MCF 10A (cell line): ENCODE measurements at regions not wholly inside any gene's neighbourhood (a gene's known extent, or its start where the extent isn't known, plus 50 kb on each side); places are given as distances from the start of the nearest gene placed in this dataset.

Experiments used
- BruUV-seq: library from RNA; stranded (reverse); fragments of 400-500 nt; replicated peaks from 2 replicates; lab custom pipeline; 2021; lab: Mats Ljungman, UMichigan
- CTCF ChIA-PET: fragments of 300-600 bp; sonication (Branson Sonifier 250); formaldehyde crosslinking; extraction: SDS; loops from one replicate; lab custom pipeline; 2021; ENCODE audit warnings: antibody characterized with exemption, inconsistent platforms; lab: Yijun Ruan, JAX
- POLR2A ChIA-PET: fragments of 300-600, 350-650 bp; sonication (Branson Sonifier 250); formaldehyde crosslinking; extraction: SDS; loops from one replicate; lab custom pipeline; 2020; ENCODE audit warnings: antibody characterized with exemption, inconsistent platforms; lab: Yijun Ruan, JAX
- DNase-seq: peaks from one replicate; pipeline ENCODE4 v3.0.0-alpha.2; 2018; ENCODE audit not compliant: unreplicated experiment
- H3K27ac Mint-ChIP-seq: one replicate; pipeline ENCODE4 v1.8.0; 2022; ENCODE audit warnings: mild to moderate bottlenecking, low read depth, mixed read lengths; ENCODE audit not compliant: unreplicated experiment
- H3K27me3 Mint-ChIP-seq: one replicate; pipeline ENCODE4 v1.8.0; 2022; ENCODE audit warnings: mixed read lengths; ENCODE audit not compliant: insufficient read depth, unreplicated experiment
- H3K36me3 Mint-ChIP-seq: one replicate; pipeline ENCODE4 v1.8.0; 2022; ENCODE audit warnings: mild to moderate bottlenecking, moderate library complexity, mixed read lengths; ENCODE audit not compliant: insufficient read depth, unreplicated experiment
- H3K4me1 Mint-ChIP-seq: one replicate; pipeline ENCODE4 v1.8.0; 2022; ENCODE audit warnings: mixed read lengths; ENCODE audit not compliant: insufficient read depth, unreplicated experiment
- H3K4me3 Mint-ChIP-seq: one replicate; pipeline ENCODE4 v1.8.0; 2022; ENCODE audit warnings: mild to moderate bottlenecking, moderate library complexity, mixed read lengths; ENCODE audit not compliant: unreplicated experiment
- H3K9me3 Mint-ChIP-seq: one replicate; pipeline ENCODE4 v1.8.0; 2022; ENCODE audit warnings: mixed read lengths; ENCODE audit not compliant: unreplicated experiment
- intact Hi-C: fragments of 100-400 bp; cut with micrococcal nuclease; formaldehyde crosslinking; loops from 2 replicates; pipeline ENCODE4 v1.14.1; 2022
- TF ChIP-seq, protein P1 (sequence below): fragments of 200-600 bp; IDR thresholded peaks from one replicate; pipeline ENCODE4 v1.8.0; 2022; ENCODE audit warnings: antibody characterized with exemption, mild to moderate bottlenecking; ENCODE audit not compliant: unreplicated experiment

DNA sequence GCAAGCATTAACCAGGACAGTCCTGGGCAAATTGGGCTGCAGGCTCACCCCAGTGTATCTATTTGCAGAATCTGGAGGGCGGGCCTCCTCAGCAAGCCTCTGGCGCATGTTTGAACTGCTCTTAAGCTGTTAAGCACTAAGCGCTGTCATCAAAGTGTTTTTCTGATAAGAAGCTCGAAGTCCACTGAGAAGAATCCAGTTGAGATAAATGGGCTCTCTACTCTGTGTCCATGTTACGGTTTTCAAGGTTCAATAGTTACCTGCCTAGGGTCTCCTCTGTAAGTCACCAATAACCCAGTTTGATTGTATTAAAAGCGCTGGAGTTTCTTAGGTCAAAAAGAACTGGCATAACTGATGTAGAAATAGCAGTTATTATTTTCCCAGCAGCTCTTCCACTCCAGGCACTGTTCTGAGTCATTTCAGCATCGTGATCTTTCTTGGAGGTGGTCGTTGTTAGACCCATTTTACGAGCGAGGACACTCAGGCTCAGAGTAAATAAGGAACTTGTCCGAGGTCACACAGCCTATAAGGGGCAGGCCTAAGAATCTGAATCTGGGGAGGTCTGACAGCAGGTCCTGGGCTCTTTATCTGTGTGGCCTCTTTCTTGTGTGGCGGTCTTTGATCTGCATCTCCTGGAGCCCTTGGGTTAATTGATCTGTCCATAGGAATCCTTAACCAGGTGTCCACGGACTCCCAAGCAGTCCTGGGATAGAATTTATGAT is 207.4 kb upstream of the ZNF217 start:
- peaks cover 17% of the 10 kb centered on the region for H3K4me1 Mint-ChIP-seq
- H3K36me3 Mint-ChIP-seq: peaks cover 6% of the 10 kb centered on the region
- BruUV-seq: no TSS peak
- POLR2A ChIA-PET: interaction anchor here (0.6 to 1.4 kb wide), 5 partner anchors 13 to 206 kb away, joined by 3 to 4 read pairs (median 4); no protein-coding TSS in a partner anchor
- TF ChIP-seq, protein P1, sequence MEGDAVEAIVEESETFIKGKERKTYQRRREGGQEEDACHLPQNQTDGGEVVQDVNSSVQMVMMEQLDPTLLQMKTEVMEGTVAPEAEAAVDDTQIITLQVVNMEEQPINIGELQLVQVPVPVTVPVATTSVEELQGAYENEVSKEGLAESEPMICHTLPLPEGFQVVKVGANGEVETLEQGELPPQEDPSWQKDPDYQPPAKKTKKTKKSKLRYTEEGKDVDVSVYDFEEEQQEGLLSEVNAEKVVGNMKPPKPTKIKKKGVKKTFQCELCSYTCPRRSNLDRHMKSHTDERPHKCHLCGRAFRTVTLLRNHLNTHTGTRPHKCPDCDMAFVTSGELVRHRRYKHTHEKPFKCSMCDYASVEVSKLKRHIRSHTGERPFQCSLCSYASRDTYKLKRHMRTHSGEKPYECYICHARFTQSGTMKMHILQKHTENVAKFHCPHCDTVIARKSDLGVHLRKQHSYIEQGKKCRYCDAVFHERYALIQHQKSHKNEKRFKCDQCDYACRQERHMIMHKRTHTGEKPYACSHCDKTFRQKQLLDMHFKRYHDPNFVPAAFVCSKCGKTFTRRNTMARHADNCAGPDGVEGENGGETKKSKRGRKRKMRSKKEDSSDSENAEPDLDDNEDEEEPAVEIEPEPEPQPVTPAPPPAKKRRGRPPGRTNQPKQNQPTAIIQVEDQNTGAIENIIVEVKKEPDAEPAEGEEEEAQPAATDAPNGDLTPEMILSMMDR: no peak
- H3K9me3 Mint-ChIP-seq: no peaks in the 10 kb centered on the region
- H3K27me3 Mint-ChIP-seq: no peaks in the 10 kb centered on the region
- H3K4me3 Mint-ChIP-seq: no peak overlapping the region
- peak overlapping the region; percentile 28 for H3K27ac Mint-ChIP-seq
- no peak for DNase-seq
- intact Hi-C loops: no loop called here
- CTCF ChIA-PET: interaction anchor here (0.8 to 1.2 kb wide), 2 partner anchors 11 to 398 kb away, joined by 3 to 4 read pairs; no protein-coding TSS in a partner anchor

DNA sequence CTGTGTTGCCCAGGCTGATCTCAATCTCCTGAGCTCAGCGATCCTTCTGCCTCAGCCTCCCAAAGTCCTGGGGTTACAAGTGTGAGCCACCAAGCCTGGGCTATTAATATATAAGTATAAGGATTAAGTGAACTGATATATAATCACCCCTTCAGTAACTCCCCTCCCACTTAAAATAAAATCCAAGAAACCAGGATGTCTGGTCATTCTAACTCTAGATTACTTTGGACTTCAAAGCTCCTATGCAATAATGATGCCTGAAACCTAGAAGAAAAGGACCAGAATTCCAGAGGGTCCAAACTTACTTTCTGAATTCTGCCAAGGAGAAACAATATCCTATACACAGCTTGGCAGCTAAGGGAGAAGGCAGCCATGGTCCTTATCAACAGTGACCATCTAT is 206.8 kb upstream of the ZNF217 start:
- Mint-ChIP-seq H3K9me3 (no peaks in the 10 kb centered on the region), H3K4me1 (peaks cover 12% of the 10 kb centered on the region), H3K27me3 (no peaks in the 10 kb centered on the region), H3K36me3 (peaks cover 6% of the 10 kb centered on the region), H3K27ac (no peak overlapping the region), H3K4me3 (no peak overlapping the region)
- CTCF ChIA-PET: interaction anchor here (0.7 to 1.2 kb wide), 3 partner anchors 10 to 399 kb away, joined by 3 to 4 read pairs (median 3); no protein-coding TSS in a partner anchor
- POLR2A ChIA-PET: interaction anchor here (0.6 to 1.4 kb wide), 5 partner anchors 12 to 206 kb away, joined by 3 to 4 read pairs (median 4); no protein-coding TSS in a partner anchor
- intact Hi-C loops: no loop called here
- DNase-seq: no peak
- TF ChIP-seq, protein P1: no peak
- BruUV-seq: no TSS peak

DNA sequence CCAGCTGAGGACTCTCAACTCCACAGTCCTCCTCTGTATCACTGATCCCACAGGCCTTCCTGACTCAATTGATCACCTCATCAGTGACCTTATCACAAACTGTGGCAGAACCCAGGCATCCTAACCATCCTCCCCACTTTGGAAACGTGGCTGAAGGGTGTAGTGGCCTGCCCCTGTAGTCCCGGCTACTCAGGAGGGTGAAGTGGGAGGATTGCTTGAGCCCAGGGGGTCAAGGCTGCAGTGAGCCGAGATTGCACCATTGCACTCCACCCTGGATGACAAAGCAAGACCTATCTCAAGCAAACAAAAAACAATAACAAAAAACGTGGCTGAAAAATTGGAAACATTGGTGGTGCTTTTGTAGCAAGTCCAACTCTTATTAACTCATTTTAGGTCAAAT is 203.4 kb upstream of the ZNF217 start:
- TF ChIP-seq, protein P1: no peak
- no TSS peak for BruUV-seq
- peaks cover 12% of the 10 kb centered on the region for H3K4me1 Mint-ChIP-seq
- H3K9me3 Mint-ChIP-seq: no peaks in the 10 kb centered on the region
- H3K36me3 Mint-ChIP-seq: peaks cover 6% of the 10 kb centered on the region
- H3K4me3 Mint-ChIP-seq: no peak overlapping the region
- no peak for DNase-seq
- H3K27me3 Mint-ChIP-seq: no peaks in the 10 kb centered on the region
- H3K27ac Mint-ChIP-seq: no peak overlapping the region
- intact Hi-C loops: no loop called here
- CTCF ChIA-PET: interaction anchor here (1.0 kb wide), 1 partner anchor 117 kb away, joined by 3 read pairs; no protein-coding TSS in a partner anchor
- POLR2A ChIA-PET: no interaction called here

DNA sequence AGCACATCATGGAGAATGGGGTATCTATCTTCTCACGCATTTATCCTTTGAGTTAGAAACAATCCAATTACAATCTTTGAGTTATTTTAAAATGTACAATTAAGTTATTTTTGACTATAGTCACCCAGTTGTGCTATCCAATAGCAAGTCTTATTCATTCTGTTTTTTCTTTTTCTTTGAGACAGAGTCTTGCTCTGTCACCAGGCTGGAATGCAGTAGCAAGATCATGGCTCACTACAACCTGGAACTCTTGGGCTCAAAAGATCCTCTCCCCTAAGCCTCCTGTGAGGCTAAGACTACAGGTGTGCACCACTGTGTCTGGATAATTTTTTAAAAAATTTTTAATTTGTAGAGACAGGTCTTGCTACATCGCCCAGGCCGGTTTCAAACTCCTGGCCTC is 201.5 kb upstream of the ZNF217 start:
- BruUV-seq: no TSS peak
- no peak overlapping the region for H3K27ac Mint-ChIP-seq
- CTCF ChIA-PET: no interaction called here

More for the DNA sequence above, 201.5 kb upstream of the ZNF217 start:
- Mint-ChIP-seq H3K9me3 (no peaks in the 10 kb centered on the region), H3K27me3 (no peaks in the 10 kb centered on the region), H3K4me1 (peaks cover 11% of the 10 kb centered on the region), H3K4me3 (no peak overlapping the region), H3K36me3 (peaks cover 6% of the 10 kb centered on the region)
- TF ChIP-seq, protein P1: no peak
- intact Hi-C loops: no loop called here
- DNase-seq: no peak
- POLR2A ChIA-PET: interaction anchor here (1.6 to 3.6 kb wide), 3 partner anchors 11 to 152 kb away, joined by 4 to 20 read pairs (median 7); no protein-coding TSS in a partner anchor
